Myocyte (in vitro differentiated cells): ENCODE measurements at regions not wholly inside any gene's neighbourhood (a gene's known extent, or its start where the extent isn't known, plus 50 kb on each side); places are given as distances from the start of the nearest gene placed in this dataset.

Experiments used
- DNase-seq: peaks from one replicate; pipeline ENCODE4 v3.0.0-alpha.2; 2012; ENCODE audit warnings: low read depth

GRCh38 chr2:19722531-19722971, 179.2 kb downstream of the TTC32 start:
- no peak for DNase-seq

GRCh38 chr2:19720306-19720705, 181.5 kb downstream of the TTC32 start:
- no peak for DNase-seq

GRCh38 chr2:19719540-19719939, 182.2 kb downstream of the TTC32 start:
- no peak for DNase-seq

- DNase-seq, result no peak
Measured at GRCh38 chr2:19717446-19717845, 184.3 kb downstream of the TTC32 start.

- peak; percentile 40 for DNase-seq
Measured at GRCh38 chr2:19714926-19715325, 186.9 kb downstream of the TTC32 start.

GRCh38 chr2:19712850-19713249, 188.9 kb downstream of the TTC32 start:
- no peak for DNase-seq

GRCh38 chr2:19711470-19712372, 190.1 kb downstream of the TTC32 start:
- DNase-seq, result peak; percentile 75

GRCh38 chr2:19710230-19710629, 191.6 kb downstream of the TTC32 start:
- no peak for DNase-seq

GRCh38 chr2:19709553-19709952, 192.2 kb downstream of the TTC32 start:
- DNase-seq, result no peak

- no peak for DNase-seq
Measured at GRCh38 chr2:19708776-19709175, 193.0 kb downstream of the TTC32 start.

GRCh38 chr2:19706332-19706731, 195.5 kb downstream of the TTC32 start:
- DNase-seq, result no peak

- peak; percentile 49 for DNase-seq
Measured at GRCh38 chr2:19702267-19702666, 199.5 kb downstream of the TTC32 start.

- DNase-seq, result peak; percentile 38
Measured at GRCh38 chr2:19700861-19701585, 200.8 kb downstream of the TTC32 start.

- no peak for DNase-seq
Measured at GRCh38 chr2:19697131-19697530, 204.7 kb downstream of the TTC32 start.

- DNase-seq, result no peak
Measured at GRCh38 chr2:19695706-19696105, 206.1 kb downstream of the TTC32 start.

GRCh38 chr2:19691892-19692291, 209.9 kb downstream of the TTC32 start:
- no peak for DNase-seq

- no peak for DNase-seq
Measured at GRCh38 chr2:19690429-19690828, 211.4 kb downstream of the TTC32 start.

GRCh38 chr2:19689646-19690168, 212.1 kb downstream of the TTC32 start:
- no peak for DNase-seq

- no peak for DNase-seq
Measured at GRCh38 chr2:19688059-19688458, 213.7 kb downstream of the TTC32 start.

- DNase-seq, result no peak
Measured at GRCh38 chr2:19687017-19687659, 214.6 kb downstream of the TTC32 start.

- DNase-seq, result no peak
Measured at GRCh38 chr2:19686439-19686838, 215.3 kb downstream of the TTC32 start.

- no peak for DNase-seq
Measured at GRCh38 chr2:19685731-19686130, 216.1 kb downstream of the TTC32 start.
